Panc1 (cell line): ENCODE measurements at regions not wholly inside any gene's neighbourhood (a gene's known extent, or its start where the extent isn't known, plus 50 kb on each side); places are given as distances from the start of the nearest gene placed in this dataset.

ENCODE experiments used
- ATAC-seq: fragments of 200-7000 bp; cut with Tn5 transposase; 2 replicates; pipeline ENCODE4 v1.9.1; 2020; ENCODE audit warnings: mild to moderate bottlenecking, moderate library complexity
- BruUV-seq: library from RNA; stranded (reverse); fragments of 400-500 nt; replicated peaks from 2 replicates; lab custom pipeline; 2021; lab: Mats Ljungman, UMichigan
- CTCF ChIA-PET: fragments of 300-600 bp; sonication (Branson Sonifier 250); formaldehyde crosslinking; loops from one replicate; lab custom pipeline; 2022; ENCODE audit warnings: antibody characterized with exemption; lab: Charles Lee
- POLR2A ChIA-PET: fragments of 300-600 bp; sonication (Branson Sonifier 250); formaldehyde crosslinking; loops from one replicate; lab custom pipeline; 2022; ENCODE audit warnings: antibody characterized with exemption; lab: Charles Lee
- DNase-seq: peaks from one replicate; pipeline ENCODE4 v3.0.0-alpha.2; 2010; ENCODE audit warnings: low read depth, low spot score
- H3K27ac ChIP-seq: 2 replicates; pipeline ENCODE4 v1.5.1; 2011; ENCODE audit warnings: mild to moderate bottlenecking, low read length, inconsistent platforms
- H3K27me3 ChIP-seq: fragments of 200-500 bp; sonication (Bioruptor generic); 2 replicates; pipeline ENCODE4 v1.6.0; 2014; ENCODE audit warnings: low read length, inconsistent platforms; ENCODE audit not compliant: control insufficient read depth, insufficient read depth
- H3K36me3 ChIP-seq: fragments of 200-500 bp; sonication (Bioruptor generic); 2 replicates; pipeline ENCODE4 v1.5.1; 2014; ENCODE audit warnings: inconsistent platforms, mild to moderate bottlenecking, low read length, moderate library complexity; ENCODE audit not compliant: control insufficient read depth, insufficient read depth
- H3K4me1 ChIP-seq: 2 replicates; pipeline ENCODE4 v1.5.1; 2011; ENCODE audit warnings: inconsistent platforms, mild to moderate bottlenecking, low read length, moderate library complexity; ENCODE audit not compliant: control insufficient read depth, insufficient read depth
- H3K4me3 ChIP-seq, 2 experiments: 2 replicates each; pipeline ENCODE4 v1.5.1; 2011 to 2012; ENCODE audit warnings: low read depth in 2 of 2, low read length in 2 of 2, mild to moderate bottlenecking in 2 of 2, inconsistent platforms in 1 of 2, moderate library complexity in 1 of 2
- H3K9me3 ChIP-seq: fragments of 200-500 bp; sonication (Bioruptor generic); 2 replicates; pipeline ENCODE4 v1.5.1; 2014; ENCODE audit warnings: low read depth, mild to moderate bottlenecking, inconsistent platforms, low read length, moderate library complexity; ENCODE audit not compliant: control insufficient read depth, insufficient read depth
- CTCF ChIP-seq: fragments of 450-650 bp; IDR thresholded peaks from 2 replicates; pipeline ENCODE4 v1.5.1; 2017; ENCODE audit warnings: mild to moderate bottlenecking
- POLR2AphosphoS5 ChIP-seq: IDR thresholded peaks from 2 replicates; pipeline ENCODE4 v1.6.1; 2012; ENCODE audit warnings: mild to moderate bottlenecking, low read depth, low read length, moderate library complexity
- REST ChIP-seq, 2 experiments: IDR thresholded peaks; 2 replicates each; pipeline ENCODE4 v1.6.1; 2011 to 2012; ENCODE audit warnings: low read depth in 2 of 2, control low read depth in 1 of 2, low read length in 1 of 2, mild to moderate bottlenecking in 1 of 2, moderate library complexity in 1 of 2; ENCODE audit not compliant: insufficient read depth in 1 of 2
- SIN3A ChIP-seq: IDR thresholded peaks from 2 replicates; pipeline ENCODE4 v1.6.1; 2012; ENCODE audit warnings: low read depth, mild to moderate bottlenecking, low read length, moderate library complexity, borderline replicate concordance; ENCODE audit not compliant: insufficient read depth
- TCF7L2 ChIP-seq: IDR thresholded peaks from 2 replicates; pipeline ENCODE4 v1.6.1; 2011; ENCODE audit warnings: mild to moderate bottlenecking, low read depth, low read length, inconsistent platforms
- in situ Hi-C: cut with HindIII; loops from 2 replicates; pipeline ENCODE4 v1.10.0; 2016; ENCODE audit warnings: low sequenced_read_pairs, low pct_unique_long_range_greater_than_20kb
- intact Hi-C: fragments of 100-400 bp; cut with micrococcal nuclease; formaldehyde crosslinking; loops from one replicate; pipeline ENCODE4 v1.10.0; 2022; ENCODE audit not compliant: unreplicated experiment

- Histone ChIP-seq H3K36me3 (no peaks in the 10 kb centered on the region), H3K9me3 (no peaks in the 10 kb centered on the region), H3K27ac (no peak overlapping the region), H3K27me3 (no peaks in the 10 kb centered on the region), H3K4me1 (no peaks in the 10 kb centered on the region), H3K4me3 (no peak overlapping the region)
- ChIA-PET CTCF (no interaction called here), POLR2A (no interaction called here)
- intact Hi-C loops (no loop called here), in situ Hi-C loops (no loop called here)
- no peak for DNase-seq
- BruUV-seq = no TSS peak
- TF ChIP-seq TCF7L2 (no peak), SIN3A (no peak), POLR2AphosphoS5 (no peak), CTCF (no peak), REST (IDR thresholded peaks at IDR 0.05; ENCODE audit: insufficient read depth in 1 of 2, low read depth in 2 of 2, low read length in 1 of 2) (no peak)
- no peak for ATAC-seq
Observed at GRCh38 chr11:97359016-97359415, 969.2 kb downstream of the JRKL start.

DNA sequence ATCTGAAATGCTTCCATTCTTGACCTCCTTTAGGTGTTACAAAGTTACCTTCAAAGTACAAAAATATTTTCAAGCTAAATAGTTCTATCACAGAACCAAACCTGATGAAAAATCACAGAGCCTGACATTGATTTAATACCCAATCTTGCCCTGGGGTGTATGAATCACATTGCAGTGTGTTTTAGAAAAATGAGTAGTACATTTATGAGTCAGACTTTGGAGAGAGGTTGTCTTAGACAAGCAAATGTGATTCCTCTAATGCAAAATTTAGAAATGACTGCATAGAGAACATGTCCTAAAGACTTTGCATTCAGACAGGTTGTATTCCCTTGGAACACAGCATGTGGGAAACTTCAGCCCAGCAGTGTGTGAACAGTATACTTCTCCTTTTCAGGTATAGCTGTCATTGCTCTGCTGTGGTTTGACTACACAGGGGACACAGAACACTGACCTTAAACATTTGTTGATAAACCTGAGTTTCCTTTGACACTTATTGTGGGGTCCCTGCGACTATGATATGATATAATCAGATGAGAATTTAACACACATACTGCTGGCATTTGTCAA lies 972.1 kb downstream of the JRKL start:
- intact Hi-C loops = no loop called here
- Histone ChIP-seq H3K4me3 (no peak overlapping the region), H3K4me1 (no peaks in the 10 kb centered on the region), H3K36me3 (no peaks in the 10 kb centered on the region), H3K9me3 (no peaks in the 10 kb centered on the region), H3K27me3 (no peaks in the 10 kb centered on the region), H3K27ac (no peak overlapping the region)
- ChIA-PET POLR2A (no interaction called here), CTCF (interaction anchor here (0.5 kb wide), 1 partner anchor 57 kb away, joined by 4 read pairs; no protein-coding TSS in a partner anchor)
- DNase-seq (no peak), ATAC-seq (no peak)
- in situ Hi-C loops = no loop called here
- no TSS peak for BruUV-seq
- TF ChIP-seq SIN3A (no peak), REST (IDR thresholded peaks at IDR 0.05; ENCODE audit: insufficient read depth in 1 of 2, low read depth in 2 of 2, low read length in 1 of 2) (no peak), TCF7L2 (no peak), CTCF (no peak), POLR2AphosphoS5 (no peak)
